ENCODE measurements at regions not wholly inside any gene's neighbourhood (a gene's known extent, or its start where the extent isn't known, plus 50 kb on each side); places are given as distances from the start of the nearest gene placed in this dataset.
"Not testable (repeated sequence)": the region's sequence is repeated elsewhere in the genome, so short reads cannot be mapped to it uniquely, and the experiment has no call there.

DNA sequence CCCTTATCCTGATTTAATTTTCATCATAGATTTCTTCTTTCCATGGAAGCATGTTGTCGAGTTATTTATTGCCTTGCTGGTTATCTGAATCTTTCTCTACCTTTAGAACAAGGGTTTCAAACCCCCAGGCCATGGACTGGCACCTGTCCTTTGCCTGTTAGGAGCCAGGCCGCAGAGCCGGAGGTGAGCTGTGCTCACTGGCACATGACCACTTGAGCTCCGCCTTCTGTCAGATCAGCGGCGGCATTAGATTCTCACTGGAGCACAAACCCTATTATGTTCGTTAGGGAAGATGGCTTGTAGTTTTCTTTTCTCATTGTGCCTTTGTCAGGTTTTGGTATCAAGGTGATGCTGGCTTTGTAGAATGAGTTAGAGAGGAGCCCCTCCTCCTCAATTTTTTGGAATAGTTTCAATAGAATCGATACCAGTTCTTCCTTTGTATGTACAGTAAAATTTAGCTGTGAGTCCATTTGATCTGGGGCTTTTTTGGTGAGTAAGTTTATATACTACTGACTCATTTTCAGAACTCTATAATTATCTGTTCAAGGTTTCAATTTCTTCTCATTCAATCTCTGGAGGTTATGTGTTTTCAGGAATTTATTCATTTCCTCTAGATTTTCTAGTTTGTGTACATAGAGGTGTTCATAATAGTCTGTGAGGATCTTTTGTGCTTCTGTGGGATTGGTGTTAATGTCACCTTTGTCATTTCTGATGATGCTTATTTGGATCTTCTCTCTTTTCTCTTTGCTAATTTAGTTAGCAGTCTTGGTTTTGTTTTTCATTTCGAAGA lies 668.0 kb upstream of the FAM98A start:
- no peak for DNase-seq (ENCODE audit: extremely low read depth, low read depth, low spot score)

DNA sequence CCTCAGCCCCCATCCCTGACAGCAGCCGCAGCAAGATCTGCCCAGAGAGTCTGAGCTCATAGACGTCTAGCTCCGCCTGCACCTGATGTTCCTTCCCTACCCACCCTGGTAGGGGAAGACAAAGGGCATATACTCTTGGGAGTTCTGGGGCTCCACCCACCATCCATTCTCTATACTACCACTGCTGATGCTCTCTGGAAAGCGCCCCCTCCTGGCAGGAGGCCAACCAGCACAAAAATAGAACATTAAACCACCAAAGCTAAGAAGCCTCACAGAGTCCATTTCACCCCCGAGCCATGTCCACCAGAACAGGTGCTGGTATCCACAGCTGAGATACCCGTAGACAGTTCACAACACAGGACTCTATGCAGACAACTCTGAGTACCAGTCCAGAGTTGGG lies 662.6 kb upstream of the FAM98A start:
- DNase-seq (ENCODE audit: extremely low read depth, low read depth, low spot score), result no peak

DNA sequence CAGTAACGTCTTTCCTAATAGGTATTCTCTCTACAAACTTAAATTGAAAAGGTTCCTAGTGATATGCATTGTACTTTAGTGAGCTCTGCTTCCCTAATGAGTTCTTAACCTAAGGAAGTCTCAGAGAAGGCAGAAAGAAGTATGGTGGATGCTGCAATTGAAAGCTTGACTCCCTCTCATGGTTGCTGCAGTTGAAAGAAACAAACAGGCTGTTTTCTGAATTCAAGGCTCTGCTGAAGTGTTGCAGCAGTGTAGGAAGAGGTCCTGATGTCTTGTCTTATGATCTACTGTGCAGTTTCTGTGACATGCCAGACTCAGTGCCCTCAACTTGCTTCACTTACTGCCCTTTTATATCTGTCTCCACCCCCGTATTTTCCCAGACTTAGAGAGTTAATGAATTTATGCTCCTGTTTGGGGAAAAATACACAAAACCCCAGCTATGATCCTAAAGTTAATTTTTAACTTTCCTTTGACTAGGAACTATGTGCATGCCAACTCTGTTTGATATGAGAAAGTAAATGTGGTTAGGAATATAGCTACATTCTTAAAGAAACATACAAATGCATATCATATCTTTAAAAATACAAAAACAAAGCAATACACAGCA lies 655.3 kb upstream of the FAM98A start:
- no peak for DNase-seq (ENCODE audit: extremely low read depth, low read depth, low spot score)

DNA sequence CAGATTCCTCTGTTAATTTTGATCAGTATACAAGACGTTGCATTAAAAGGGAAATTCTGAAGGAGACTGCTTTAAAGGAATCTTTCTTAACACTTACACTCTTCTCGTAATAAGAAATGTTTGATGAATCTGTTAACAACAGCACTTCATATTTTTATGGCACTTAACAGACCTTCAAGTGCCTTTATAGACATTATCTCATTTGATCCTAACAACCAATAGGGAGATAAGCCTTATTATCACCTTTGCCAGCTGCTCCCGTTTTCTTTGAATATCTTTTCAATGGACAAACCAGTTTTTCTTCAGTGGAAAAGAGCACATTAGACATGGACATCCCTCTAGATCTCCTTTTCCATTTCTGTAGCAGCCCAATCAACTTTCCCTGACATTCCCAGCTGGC lies 653.0 kb upstream of the FAM98A start:
- DNase-seq (ENCODE audit: extremely low read depth, low read depth, low spot score), result no peak

DNA sequence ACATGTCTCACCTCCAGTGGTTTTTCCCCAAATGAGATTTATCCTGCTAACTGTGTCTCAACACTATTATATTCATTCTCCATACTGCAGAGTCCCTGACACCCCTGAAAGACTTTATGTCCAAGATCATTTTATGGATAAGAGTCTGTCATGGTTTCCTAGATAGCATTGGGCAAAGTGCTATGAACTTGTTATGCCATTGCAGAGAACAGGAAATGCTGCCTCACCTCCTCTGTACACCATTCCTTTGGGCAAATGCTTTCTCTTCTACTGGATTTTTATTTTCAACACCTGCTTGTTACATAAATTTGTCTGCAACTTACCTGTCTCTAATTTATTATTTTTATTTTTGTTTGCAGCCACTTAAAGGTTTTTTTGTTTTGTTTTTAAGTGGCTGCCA lies 652.5 kb upstream of the FAM98A start:
- DNase-seq (ENCODE audit: extremely low read depth, low read depth, low spot score), result no peak

DNA sequence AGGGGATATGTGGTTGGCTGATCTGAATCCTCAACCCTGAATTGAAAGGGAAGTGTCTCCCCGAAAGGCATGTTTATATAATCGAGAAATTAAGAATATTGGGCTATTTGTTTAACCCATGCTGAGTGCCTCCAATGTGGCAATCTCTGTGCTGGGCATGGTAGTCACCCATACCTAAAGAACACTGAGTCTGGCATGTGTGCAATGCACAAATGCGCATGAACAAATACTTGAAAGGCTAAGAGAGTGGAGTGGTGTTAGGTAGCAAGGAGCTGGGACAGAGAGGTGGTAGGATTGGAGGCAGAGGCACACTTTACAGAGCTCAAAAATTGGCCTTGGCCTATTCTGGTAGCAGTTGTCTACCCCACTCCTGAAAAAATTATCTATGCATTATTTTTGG lies 645.1 kb upstream of the FAM98A start:
- DNase-seq (ENCODE audit: extremely low read depth, low read depth, low spot score), result no peak

DNA sequence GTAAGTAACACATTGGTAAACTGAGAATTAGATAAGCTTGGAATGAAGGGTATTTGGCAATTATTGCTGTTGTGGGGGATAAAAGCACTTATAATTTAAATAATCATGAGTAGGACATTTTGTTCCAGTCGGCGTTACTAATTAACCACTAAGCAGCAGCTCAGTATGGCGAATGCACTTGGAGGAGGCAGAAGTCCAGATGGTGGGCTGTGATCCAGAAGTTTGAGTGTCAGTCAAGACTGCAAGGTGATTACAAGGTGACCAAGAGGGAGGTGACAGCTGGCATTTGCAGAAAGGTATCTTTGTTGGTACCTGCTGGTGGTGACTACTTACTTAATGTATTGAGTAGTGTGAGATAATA lies 643.6 kb upstream of the FAM98A start:
- DNase-seq (ENCODE audit: extremely low read depth, low read depth, low spot score), result no peak

DNA sequence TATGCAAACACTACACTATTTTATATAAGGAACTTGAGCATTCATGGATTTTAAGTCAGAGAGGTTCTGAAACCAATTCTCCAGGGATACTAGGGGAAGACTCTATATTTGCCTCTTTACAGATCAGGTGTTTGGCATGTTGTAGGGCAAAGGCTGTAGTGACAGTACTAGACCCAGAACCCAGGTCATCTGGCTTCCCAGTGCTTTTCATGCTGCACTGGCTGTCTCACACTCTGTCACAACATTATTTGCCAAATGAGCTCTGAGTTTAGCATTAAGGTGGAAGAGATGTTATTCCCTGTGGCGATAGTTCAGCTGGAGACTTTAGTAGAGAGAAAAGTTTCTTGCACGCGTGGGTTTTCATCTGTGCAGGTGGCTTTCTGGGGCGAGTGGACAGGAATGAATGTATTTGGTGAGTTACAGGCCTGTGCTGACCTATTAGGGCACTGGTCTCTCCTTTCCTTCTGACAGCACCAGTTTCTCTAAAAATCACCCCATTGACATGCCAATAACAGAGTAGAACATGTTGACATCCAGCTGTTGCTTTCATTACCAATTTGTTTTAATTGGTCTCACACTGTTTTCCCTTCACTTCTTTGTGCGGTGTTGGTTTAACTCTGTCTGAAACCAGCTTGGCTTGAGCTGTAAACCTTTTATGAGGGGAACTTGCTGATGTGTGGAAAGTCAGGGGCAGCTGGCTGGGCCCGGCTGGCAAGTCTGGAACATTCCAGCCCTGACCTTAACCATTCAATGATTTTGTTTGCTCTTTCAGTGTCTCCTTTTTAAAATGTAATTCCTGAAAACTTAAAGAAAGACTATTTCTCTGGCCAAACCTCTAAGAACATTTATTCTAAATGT lies 643.0 kb upstream of the FAM98A start:
- no peak for DNase-seq (ENCODE audit: extremely low read depth, low read depth, low spot score)

DNA sequence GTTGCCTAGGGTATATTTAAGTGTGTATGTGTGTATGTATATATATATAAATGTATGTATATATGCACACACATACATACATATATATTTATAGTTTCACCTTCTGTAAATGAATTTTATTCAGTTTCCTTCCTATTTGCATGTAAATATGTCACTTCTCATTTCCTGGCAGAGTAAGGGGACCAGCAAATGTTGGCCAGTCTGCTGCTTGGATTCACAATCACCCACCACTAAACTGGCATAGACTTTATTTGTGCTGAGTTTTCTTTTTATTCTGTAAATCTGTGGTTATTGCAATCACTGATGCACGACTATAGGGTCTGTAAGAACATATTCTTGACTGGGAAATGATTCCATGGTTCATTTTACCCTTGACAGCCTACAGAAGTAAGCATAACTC lies 640.4 kb upstream of the FAM98A start:
- no peak for DNase-seq (ENCODE audit: extremely low read depth, low read depth, low spot score)

DNA sequence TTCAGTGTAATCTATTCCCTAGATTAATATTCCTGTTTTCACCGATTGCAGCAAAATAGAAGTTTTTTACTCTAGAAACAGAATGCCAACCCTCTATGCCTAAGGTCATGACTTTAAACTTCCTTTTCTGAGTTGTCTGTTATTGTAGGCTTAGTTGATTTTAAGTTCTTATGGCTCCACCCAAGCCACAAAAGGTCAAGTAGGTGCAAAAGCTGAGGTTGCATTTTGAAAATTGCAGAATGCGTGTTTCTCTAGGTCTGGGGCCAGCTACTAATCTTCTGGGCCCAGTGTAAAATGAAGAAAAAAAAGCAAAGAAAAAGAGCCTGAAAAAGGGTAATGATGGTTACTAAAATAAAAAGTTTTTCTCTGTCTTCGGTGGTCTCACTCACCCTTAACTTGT lies 635.7 kb upstream of the FAM98A start:
- no peak for DNase-seq (ENCODE audit: extremely low read depth, low read depth, low spot score)

DNA sequence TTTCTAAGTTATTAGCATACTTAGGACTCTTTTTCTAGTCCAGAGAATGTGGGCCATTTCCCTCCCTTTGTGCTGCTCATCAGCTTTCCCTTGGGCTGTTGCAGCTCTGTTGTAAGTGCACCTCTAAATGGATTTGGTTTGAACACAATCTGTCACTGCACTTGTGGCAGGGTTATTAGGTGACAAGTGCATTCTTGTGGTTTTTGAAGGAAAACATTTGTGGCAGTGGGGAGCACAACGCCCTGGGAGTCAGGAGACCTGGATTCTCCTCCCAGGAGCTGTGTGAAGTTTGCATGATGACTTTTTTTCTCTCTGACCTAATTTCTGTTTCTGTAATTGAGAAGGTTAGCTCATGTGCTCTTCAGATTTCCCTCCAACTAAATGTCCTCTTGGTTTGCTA lies 630.9 kb upstream of the FAM98A start:
- DNase-seq (ENCODE audit: extremely low read depth, low read depth, low spot score), result no peak

DNA sequence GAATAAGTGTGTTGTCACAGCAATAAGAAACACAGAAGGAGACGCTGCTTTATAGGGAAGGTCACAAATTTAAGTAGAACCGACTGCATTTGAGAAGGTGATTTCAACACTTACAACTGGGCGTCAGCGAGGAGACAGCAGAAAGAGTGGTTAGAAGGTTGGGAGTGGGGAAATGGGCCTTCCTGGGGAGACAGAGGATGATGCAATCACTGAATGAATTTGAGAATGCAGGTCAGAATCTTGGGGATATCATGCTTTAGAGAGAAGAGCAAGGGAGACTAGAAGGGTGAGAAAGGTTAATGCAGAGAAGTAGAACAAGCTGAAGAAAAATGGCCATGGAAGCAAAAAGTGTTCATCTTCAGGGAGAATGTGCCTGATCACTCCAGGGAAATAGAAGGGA lies 616.1 kb upstream of the FAM98A start:
- no peak for DNase-seq (ENCODE audit: extremely low read depth, low read depth, low spot score)

DNA sequence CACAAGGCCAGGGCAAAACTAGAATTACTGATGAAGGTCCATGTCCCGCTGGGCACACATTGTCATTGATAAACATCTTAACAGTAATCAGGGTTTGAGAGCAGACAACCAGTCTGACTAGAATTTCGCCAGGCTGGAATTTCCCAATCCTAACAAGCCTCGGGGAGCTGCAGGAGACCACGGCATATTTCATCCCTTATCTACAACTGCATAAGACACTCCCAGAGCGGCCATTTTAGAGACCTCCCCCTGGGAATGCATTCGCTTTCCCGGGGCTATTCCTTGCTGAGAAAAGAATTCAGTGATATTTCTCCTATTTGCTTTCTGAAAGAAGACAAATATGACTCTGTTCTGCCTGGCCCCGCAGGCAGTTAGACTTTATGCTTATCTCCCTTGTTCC lies 611.3 kb upstream of the FAM98A start:
- DNase-seq (ENCODE audit: extremely low read depth, low read depth, low spot score), result not testable (repeated sequence)

DNA sequence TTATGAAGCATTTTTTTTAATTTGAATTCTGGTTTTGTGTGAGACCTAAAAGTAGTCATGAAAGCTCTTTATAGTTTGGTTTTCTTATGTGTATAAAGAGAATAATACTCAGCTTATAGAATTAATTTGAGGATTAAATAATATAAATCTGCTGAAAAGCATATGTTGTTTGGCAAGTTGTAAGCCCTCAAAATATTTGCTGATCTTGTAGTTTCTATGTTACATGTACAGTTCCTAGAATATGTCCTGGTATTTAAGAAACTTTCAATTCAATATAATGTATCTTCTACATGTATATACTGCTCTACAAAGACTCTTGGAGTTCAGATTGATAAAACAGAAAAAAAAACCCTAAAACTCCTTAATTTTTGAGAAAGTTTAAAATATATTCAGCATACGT lies 605.5 kb upstream of the FAM98A start:
- no peak for DNase-seq (ENCODE audit: extremely low read depth, low read depth, low spot score)

DNA sequence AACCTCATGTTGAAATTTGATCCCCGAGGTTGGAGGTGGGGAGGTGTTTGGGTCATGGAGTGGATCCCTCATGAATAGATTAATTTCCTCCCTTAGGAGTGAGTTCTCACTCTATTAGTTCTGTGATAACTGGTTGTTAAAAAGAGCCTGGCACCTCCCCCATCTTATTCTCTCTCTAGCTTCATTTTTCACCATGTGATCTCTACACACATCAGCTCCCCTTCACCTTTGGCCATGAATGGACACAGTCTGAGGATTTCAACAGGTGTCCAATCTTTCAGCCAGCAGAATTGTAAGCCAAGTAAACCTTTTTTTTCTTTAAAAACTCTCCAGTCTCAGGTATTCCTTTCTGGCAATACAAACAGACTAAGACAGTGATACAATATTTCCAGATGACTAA lies 602.0 kb upstream of the FAM98A start:
- DNase-seq (ENCODE audit: extremely low read depth, low read depth, low spot score), result no peak

DNA sequence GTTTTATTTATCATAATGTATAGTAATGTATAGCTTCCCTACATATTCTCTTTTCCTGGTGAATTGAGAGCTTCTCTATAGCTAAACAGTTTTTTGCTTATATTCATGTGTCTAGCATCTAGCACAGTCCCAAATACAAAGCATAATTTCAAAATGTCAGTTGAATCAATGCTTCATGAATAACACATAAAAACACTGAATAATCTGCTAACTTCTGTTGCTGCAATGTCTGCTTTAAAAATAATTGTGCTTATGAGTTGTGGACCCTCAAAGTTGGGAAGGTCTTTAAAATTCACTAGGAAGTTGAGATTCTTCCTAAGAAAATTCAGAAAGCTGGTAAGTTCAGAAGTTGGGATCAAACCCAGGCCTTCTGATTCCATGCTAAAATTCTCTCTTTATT lies 600.9 kb upstream of the FAM98A start:
- no peak for DNase-seq (ENCODE audit: extremely low read depth, low read depth, low spot score)

DNA sequence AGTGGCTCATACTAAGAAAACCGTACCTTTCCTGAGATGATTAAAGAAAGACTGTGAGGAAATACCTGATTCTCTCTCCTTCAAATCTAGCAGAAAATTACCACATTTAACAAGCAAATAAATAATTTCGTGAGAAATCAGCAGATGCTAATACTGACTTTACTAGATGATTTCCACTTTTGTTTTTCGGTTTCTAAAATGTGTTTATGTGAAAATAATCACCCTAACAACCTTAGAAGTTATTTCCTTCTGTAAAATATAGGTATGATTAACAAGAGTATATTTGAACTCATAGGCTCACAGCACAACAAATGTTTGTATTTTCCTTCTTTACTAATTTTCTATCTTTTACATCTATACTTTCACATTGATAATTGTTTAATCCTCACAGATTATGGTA lies 594.1 kb upstream of the FAM98A start:
- DNase-seq (ENCODE audit: extremely low read depth, low read depth, low spot score), result no peak

DNA sequence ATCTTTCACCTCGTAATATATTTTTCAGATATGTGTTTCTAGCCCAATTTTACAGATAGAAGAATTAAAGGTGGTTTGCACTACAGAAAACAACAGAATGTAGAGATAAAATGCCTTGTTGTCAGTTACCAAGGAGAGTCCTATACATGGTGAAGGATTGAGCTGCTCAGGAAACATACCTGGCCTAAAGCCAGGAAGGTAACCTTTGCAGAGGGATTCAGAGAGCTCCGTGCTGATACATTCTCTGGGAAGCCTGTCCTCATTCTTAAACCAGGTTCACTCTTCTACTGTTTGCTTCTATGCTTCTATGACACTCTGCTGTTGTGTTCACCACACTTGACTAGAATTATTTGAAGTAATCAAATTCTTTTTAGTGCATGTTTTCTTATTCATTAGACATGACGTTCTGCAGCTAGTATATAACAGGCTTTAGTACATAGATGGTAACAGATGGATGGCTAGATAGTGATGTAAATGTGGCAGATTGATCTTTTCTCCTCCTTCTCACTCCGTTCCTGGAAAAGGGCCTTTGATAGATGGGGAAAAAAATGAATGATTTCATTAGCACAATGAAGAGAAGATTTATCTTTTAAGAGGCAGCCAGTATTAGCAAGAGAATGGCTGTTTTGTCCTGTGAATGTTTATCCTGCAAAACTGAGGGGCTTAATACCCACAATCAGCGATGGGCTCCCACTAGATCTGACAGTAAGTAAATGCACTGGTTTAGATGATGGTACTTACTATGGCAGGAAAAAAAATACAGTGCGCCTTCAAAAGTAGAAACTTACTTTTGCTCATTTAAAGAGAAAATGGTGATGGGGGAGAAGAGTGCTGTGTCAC lies 589.6 kb upstream of the FAM98A start:
- no peak for DNase-seq (ENCODE audit: extremely low read depth, low read depth, low spot score)

DNA sequence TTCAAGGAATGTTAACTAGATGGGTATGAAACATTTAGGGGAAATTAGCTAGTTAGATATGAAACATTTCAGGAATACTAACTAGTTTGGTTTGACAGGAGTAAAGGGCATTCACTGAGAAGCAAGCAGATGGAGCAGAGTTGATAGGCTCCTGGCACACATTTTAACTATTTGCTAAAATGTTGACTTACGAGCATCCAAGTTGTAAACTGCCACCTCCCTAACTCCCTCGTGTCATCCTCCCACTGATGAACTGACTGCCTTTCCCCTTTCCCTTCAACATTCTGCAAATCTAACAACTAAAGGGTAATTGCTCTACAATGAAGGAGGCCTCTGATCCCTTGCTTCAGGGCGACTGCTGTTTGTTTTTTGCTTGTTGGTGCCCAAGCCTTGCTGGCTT lies 580.4 kb upstream of the FAM98A start:
- no peak for DNase-seq (ENCODE audit: extremely low read depth, low read depth, low spot score)

DNA sequence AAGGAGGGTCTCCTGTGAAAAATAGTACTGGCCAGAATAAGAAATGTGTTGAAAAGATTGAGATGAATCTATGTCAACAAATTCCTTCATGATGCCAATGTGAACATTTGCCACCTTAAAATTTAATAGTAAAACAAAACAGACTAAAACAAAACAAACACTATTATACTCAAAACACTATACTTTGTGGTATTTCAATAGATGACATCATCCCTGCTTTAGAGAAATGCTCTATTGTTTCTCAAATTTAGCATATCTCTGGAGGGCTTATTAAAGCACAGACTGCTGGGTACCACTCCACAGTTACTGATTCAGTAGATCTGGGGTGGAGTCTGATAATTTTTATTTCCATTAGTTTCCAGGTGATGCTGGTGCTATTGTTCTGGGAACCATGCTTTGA lies 579.4 kb upstream of the FAM98A start:
- no peak for DNase-seq (ENCODE audit: extremely low read depth, low read depth, low spot score)

DNA sequence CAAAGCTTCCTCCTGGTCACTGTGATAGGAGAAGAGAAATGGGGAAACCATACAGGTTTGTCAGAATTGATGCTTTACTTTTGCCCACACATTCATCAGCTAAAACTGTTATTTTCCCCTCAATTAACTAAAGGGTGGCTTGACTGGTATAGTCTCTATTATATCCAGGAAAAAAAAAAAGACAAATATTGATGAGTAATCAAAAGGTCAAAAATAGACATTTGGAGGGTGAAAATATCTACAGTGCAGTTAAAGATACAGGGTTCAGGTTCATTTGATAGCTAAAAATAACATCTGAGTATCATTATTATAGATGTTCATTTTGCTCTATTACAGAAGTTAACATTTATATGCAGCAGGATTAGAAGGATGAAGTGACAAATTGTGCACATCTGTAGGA lies 577.6 kb upstream of the FAM98A start:
- DNase-seq (ENCODE audit: extremely low read depth, low read depth, low spot score), result no peak

All from glomerular endothelial cell (primary cell).